Epidermal melanocyte (primary cell): ENCODE measurements at regions not wholly inside any gene's neighbourhood (a gene's known extent, or its start where the extent isn't known, plus 50 kb on each side); places are given as distances from the start of the nearest gene placed in this dataset.
A peak's percentile ranks its signal among the peaks of the same experiment; 100 is the strongest.

Experiments used
- DNase-seq: peaks from one replicate; pipeline ENCODE4 v3.0.0; 2011; ENCODE audit warnings: low spot score; ENCODE audit not compliant: insufficient read length

DNA sequence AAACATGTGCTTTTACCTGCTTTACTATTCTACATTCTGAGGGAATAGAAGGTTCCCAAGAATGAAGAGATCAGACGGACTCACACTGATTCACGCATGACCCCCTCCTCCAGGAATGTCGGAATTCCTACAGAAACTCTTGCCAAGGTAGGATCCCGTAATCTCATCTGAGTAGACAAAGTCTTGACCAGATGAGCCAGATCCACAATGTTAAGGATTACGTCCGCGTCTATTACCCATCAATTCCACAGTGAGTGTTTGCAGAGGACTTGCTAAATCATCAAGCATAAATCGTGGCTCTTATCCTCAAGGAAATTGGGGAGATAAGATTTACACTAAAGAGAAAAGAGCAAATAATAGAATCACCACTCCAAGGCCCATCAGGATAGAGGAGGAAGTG lies 245.9 kb upstream of the FOXQ1 start:
- DNase-seq, result no peak

DNA sequence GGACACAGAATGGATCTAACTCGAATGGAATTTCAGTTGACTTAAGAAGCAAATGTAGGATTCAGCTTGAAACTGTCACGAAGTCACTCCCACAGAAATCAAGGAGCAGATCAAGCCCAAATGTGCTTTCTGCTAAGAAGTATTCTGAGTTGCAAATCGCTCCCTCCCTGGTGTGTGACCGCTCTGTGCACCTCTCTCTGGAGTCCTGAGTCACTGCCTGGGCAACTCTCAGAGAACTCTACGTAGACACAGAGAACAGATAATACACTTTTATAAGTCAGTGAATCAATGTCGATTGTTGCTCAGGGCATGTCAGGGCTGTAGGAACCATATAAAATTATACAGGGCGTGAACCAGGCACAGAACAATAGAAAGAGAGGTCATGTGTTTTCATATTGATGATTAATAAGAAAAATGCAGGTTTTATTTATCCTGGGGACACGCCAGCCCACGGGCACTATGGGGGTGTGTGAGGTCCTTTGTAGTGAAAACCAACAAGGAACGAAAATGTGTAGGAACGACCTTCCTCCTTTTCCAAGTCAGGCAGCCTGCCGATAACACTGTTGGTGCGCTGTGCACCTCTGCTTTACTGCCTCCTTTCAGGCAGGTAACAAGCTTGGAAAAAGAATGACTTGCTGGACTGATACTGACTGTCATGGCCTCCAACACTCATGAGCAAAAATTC lies 248.1 kb upstream of the FOXQ1 start:
- peak; percentile 51 for DNase-seq

DNA sequence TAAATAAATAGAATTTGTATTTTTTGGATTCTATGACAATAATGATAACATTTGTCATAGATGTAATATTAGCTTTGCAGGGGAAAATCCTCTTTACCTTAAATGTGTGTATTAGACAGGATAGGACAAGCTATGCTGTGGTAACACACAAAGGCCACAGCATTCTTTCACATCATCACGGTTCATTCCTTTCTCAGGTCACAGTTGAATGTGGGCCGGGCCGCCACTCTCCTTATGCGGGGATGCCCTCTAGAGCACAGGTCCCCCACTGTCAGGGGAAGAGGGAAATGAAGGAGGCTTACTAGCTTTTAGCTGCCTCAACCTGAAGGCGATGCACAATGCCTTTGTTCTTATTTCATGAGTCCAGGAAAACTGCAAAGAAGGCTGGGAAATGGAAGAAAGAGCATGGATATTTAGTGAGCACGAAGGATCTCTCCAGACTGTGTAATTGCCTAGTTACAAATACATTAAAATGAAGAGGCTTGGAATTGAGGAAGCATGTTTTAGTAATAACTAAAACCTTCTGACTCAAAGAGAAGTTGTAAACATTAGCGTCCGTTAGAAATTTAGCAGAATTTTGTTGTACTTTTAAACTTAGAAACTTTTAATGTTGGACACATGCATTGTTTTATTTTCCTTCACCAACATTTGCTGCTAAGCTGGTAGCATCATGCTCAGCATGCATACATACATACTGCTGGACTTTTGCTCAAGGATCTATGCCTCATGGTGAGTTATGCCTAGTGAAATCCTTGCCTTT lies 248.9 kb upstream of the FOXQ1 start:
- no peak for DNase-seq

DNA sequence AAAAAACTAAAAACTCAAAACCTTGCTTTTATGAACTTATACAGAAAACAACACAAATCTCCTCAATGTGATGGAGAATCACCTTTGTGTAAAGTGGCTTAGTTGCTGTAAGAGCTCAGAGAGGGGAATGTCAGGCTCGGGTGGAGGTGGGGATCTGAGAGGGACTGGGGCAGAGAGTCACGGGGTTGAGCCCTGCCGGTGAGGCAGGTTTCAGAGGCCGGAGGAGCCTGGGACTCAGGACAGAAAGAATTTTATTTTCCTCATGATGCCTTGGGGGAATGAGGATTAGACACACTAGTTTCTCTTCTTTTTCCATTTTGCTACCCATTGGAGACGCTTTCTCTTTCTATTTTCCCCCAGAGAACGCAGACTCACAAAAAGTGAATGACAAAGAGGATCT lies 252.3 kb upstream of the FOXQ1 start:
- DNase-seq, result peak; percentile 44

DNA sequence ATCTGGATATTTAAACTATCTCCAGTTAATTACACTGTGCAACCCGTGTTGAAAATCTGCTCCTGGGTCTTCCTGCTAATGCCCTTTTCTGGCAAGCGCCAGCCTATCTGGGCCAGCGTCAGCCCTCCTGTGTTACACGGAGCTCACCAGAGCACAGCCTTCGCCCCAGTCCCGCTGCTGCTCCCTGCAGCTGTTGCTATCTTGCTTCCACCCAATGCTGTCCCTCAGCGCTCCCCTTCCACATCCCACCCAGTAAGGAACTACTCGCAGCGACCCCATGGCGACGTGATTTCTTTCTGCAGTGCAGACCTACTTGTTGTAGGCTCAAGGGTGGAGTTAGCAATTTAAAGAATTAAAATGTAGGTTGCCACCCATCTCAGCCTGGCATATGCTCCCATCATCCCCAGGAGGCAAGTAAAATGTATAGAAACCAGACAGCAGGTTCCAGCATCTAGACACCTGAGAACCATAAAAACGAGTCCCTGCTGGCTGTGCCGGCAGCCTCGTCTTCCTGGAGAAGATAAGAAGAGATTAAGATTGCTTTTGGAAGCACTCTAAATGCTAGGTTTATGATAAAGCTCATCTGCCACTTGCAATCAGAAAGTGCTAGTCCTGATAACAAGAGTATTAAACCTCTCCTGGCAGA lies 254.3 kb upstream of the FOXQ1 start:
- no peak for DNase-seq

DNA sequence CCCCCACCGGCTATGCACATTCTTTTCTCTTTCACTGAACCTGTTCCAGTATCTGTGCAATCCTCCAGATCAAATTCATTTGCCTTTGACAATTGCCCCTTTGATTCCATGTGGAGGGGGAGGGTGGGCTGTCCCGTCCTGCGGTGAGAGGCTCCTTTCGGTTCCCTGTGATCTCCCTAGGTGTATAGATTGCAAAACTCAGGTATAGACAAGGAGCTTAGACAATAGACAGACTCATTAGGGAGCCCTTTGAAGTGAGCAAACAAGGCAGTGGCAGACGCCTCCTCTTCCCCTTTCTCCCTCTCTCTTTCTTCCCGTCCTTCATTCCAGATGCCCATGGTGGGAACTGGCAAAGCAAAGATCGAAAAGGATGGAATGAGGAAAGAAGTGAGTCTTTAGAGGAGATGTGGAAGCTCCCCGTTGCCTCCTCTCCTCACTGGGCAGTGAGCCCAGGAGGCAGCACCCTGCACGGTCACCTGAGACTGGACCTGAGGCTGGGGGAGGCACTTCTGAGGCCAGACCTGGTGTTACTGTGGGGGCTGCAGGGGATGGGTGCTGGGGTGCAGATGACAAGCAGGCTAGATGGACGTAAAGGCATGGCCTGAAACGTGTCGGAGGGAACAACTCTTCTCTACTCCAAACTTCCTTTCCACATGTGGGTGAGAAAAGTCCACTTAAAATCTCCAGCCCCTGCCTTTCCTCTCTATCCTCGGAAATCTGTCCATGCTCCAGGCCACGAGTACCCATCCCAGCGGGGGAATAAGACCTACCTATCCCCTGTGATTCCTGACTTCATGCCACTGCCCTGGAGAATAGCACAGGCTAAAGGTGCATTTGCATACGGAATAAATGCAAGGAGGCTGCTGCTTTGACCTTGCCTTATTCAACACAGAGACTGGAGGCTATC lies 256.6 kb upstream of the FOXQ1 start:
- no peak for DNase-seq

DNA sequence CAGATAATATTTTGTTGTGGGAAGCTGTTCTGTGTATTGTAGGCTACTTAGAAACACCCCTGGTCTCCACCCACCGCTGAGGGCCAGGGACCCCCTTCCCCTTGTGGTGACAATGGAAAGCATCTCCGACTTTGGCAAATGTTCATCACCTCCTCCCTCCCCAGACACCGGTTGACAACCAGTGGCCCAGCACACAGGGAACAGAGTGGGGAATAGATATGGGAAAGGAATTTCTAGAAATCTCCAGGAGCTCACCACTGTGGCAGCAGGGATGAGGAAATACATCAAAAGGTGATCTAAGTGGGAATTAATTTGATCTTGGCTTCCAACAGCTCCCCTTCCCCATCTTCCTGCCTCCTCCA lies 257.3 kb upstream of the FOXQ1 start:
- no peak for DNase-seq

DNA sequence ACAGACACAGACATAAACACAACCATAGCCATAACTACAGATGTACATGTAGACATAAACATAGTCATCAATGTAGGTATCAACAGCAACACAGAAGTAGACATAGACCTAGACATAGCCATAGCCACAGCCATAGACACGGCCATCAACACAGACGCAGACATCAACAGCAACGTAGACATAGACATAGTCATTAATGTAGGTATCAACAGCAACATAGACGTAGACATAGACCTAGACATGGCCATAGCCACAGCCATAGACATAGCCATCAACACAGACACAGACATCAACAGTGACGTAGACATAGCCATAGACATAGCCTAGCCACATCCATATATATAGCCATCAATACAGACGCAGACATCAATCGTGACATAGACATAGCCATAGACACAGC lies 258.3 kb upstream of the FOXQ1 start:
- DNase-seq, result no peak

DNA sequence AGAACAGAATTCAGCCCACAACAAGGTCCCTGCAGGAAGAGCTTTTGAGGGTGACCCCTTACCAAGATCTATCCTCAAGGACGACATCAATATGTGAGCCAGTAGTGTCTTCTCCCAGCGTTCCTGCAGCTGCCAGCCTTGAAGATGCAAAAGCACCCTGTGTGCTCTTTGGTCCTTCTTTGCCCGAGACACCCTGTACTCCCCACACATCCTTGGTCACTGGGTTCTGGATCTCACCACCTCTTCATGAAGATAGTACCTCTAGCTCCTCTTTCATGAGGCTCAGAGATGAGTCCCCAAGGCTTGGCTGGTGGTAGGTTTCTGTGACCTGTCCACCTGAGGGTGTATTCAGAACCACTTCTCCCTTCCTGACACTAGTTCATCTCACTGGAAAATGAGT lies 259.6 kb upstream of the FOXQ1 start:
- DNase-seq, result no peak

DNA sequence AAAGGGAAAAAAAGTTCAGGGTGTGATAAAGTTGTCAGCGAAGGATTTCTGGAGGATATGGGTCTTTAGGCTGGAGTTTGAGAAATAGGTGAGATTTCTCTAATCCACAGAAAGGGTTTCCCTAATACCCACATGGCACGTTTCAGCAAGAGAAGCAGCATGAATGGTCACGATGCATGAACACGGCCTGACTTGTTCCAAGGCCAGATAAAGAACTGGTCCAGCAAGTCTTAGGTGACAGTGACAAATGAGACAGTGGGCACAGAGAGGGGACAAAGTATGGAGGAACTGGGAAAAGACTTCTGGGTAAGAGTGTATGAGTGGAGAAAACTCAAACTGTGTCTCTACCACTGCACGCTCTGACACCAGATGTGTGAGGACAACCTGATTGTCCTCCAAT lies 262.0 kb upstream of the FOXQ1 start:
- no peak for DNase-seq

DNA sequence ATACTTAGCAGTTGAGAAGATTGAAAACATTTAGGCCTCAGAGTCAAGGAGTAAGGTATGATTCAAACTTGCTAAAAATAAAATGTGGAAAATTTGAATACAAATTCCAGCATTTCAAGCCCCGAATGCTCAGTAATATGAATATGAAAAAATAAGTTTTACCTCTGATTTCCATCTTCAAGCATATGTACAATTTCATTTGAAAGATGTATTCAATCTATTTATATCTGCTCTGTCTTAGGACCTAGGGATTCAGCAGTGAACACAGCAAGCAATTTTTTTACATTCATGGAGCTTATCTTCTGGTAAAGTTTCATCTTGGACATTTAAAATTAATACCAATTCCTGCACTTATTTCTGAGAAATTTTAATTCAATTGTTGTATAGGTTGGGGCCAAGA lies 262.7 kb upstream of the FOXQ1 start:
- DNase-seq, result no peak

DNA sequence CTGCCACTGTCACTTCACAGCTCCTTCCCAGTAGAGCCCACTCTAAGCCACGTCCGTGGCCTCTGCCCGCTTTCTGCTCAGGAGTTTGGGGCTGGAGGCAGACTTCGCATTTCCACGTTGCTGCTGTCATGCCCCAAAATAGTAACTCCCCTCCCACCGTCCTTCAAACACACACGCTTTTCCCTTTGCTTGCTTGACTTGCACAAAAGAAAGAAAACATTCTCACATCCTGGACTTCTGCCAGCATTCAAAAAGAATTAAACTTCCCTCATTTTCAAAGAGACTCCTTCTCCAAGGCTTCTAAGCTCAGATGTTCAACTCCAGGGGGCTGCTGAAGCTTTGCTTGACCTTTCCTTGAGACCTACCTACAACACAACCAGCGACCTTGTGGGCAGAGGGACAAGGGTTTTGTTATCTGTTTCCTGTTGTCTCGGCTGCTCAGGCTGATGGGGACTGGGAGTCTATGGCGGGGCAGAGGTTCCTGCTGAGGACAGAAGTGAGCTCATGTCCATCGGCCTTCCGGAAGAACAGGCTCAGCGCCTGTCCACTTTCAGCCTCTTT lies 263.8 kb upstream of the FOXQ1 start:
- no peak for DNase-seq

DNA sequence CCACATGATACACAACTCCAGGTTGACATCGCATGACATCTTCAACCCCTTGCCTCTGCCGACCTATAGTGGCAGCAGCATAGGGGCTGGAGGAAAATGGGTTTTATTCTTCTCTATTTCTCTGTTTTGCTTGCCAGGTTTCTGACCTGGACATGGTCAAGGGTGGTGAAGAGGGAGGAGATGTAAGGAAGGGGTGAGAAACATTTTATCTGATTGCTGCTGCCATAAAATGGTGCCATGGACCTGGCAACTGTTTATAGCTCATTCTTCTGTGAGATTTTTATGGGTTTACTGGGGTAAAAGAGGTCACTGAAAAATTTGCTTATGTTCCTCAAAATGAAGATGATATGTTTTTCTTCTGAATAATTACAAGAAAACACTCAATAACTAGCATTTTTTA lies 266.7 kb upstream of the FOXQ1 start:
- DNase-seq, result no peak

DNA sequence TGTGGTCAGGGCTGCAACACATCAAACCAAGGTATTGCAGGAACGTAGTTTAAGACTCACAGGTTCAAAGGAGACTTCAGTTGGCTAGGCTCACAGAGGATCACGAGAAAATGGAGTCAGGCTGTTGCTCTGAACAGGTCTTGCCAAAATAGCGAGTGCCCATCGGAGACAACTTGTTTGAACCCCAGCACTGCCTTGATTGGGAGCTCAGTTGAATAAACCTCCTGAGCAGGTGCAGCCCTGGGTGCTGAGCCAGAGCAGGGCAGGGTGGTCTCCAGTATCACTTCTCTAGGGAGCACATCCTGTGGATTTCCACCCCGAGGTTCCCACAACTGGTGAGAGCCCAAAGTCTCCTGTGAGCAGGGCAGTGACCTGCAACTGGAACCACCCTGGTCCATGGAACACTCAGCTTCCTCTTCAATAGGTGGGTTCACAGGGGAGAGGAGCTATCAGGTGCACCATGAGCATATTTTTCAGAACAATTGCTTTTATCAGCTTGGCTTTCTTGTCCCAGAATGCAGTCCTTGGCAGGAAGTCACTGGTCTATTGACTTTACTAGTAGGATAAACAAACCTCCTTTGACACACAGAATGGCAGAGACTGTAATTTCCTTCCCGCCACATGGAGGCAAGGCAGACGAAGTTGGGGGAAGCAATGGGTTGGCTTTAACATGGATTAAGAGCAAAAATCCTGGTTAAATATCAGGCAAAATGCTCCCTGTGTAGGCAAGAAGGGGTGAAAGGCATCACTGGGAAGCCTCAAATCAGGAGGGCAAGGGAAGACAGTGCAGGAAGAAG lies 267.7 kb upstream of the FOXQ1 start:
- no peak for DNase-seq

DNA sequence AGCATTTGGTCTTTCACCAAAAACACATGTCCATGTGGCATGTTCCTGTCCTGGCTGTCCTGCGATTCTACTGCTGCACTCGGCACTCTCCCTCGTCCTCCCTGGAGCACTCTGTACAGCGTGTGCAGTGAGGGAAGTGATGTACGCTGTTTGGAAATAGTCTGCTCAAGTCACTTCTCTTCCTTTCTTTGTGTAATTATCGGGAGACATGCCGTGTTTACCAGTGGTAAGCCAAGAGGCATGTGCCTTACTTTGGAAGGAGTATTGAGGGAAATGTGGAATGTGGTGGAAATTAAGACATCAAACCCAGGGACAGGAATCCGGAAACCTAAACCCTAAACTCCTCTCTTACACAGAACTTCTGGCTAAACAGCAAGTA lies 268.5 kb upstream of the FOXQ1 start:
- DNase-seq, result no peak

DNA sequence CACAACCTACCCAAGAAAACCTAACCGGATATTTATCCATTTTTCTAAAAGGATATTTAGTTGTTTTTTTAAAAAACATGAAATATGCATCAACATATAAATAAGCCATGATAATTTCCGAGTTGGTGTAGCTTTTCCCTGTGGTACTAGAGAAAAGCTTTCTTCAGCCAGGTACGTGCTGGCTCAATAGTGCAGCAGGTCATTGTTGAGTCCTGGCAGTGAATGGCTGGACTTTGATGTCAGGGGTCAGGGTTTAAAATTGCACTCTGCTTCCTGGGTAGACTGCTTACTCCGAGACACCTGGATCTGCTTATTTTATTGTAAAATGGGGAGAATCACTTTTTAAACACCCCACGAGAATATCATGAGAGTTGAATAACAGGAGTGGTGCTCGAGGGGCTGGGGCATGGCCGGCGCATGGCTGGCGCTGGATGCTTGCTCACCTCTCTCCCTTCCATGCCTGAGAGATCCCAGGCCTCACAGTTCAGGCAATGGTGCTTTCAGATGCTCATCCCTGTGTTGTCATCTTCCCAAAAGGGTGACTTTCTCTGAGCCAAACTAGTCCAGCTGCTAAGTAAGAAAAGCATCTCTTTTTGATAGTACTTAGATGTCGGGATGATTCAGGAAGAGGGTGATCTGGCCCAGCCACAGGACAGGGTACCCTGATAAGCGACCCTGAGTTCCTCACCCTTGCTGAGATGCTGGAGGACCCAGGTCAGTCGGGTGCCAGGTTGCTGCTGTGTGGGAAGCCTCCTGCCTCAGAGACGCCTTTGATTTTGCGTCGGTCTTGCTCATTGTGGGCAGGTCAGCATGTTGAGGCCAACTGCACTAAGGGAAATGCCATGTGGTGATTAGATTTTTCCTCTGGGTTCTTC lies 269.1 kb upstream of the FOXQ1 start:
- no peak for DNase-seq

DNA sequence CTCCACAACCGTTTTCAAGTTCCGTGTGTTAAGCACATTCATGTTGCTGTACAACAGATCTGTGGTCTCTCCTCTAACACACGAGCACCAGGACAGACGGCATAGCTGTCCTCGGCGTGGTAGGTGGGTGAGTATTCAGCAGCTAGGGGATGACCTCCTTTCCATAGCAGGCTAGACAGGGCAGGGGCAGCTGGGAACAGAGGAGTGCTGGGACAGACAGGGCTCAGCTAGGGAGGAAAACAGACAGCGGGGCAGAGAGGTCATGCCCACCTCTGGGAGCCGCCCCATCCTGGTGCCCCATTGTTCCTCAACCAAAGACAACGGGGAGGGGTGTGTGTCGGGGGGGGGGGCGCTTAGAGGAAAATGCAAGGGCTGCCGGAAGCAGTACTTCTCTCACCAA lies 271.5 kb upstream of the FOXQ1 start:
- DNase-seq, result no peak

DNA sequence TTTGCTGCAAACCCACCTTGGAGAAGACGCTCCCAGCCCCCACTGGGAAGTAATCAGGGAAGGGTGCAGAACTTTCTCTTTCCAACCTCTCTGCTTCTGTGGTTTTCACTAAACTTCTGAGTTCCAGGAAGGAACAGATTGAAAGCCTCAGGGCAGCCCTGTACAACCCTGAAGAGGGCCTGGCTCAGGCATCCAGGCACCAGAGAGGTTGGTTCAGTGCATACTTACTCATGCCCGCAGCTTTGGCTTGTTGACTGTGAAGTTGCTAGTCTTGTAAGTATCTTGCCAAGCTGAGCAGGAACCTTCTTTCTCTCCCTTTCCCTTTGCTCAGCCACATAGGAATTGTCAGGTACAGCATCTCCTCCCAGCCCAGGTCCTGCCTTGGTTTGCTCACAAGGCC lies 272.2 kb upstream of the FOXQ1 start:
- no peak for DNase-seq

DNA sequence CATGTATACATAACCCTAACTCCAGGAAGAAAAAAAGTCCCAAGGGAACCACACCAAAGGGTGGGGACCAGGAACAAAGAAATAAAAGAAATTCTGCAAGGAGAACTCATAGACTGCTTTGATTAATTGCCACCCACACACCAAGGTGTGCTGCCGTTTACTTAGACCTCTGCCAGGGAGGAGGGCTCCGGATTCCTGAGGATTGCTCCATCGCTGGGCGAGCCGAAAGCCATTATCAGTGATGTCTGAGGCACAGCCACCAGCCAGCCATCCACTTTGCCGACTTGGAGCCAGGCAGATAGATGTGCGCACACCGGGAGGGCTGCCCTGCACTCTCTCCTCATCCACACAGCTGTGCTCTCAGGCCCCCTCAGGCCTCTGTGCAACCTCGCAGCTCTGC lies 272.7 kb upstream of the FOXQ1 start:
- DNase-seq, result no peak
